HepG2 (cell line): ENCODE measurements at regions not wholly inside any gene's neighbourhood (a gene's known extent, or its start where the extent isn't known, plus 50 kb on each side); places are given as distances from the start of the nearest gene placed in this dataset.

ENCODE experiments used
- ATAC-seq: fragments of 200-7000 bp; cut with Tn5 transposase; 3 replicates; pipeline ENCODE4 v1.9.1; 2020; ENCODE audit warnings: mild to moderate bottlenecking, moderate library complexity
- BruUV-seq: library from RNA; stranded (reverse); fragments of 400-500 nt; replicated peaks from 2 replicates; lab custom pipeline; 2021; lab: Mats Ljungman, UMichigan
- CTCF ChIA-PET: fragments of 300-600 bp; formaldehyde crosslinking; extraction: SDS; loops from one replicate; lab custom pipeline; 2021; ENCODE audit warnings: low total read pairs, inconsistent platforms, low intra/inter-chr PET ratio; lab: Yijun Ruan, JAX
- POLR2A ChIA-PET: fragments of 350-600 bp; sonication (Branson Sonifier 250); formaldehyde crosslinking; loops from one replicate; lab custom pipeline; 2020; ENCODE audit warnings: antibody characterized with exemption, inconsistent platforms; lab: Yijun Ruan, JAX
- DNase-seq: peaks from one replicate; pipeline ENCODE4 v3.0.0-alpha.2; 2015; ENCODE audit warnings: low spot score
- FAIRE-seq: peaks from 3 replicates; lab custom pipeline; 2011; peaks lifted over from hg19 to GRCh38; lab: Jason Lieb, UNC
- H2AFZ ChIP-seq: one replicate; pipeline ENCODE4 v1.6.1; 2011; ENCODE audit warnings: low read length, inconsistent platforms
- H3K27ac ChIP-seq: fragments of 300-600 bp; 3 replicates; pipeline ENCODE4 v1.8.0; 2011; ENCODE audit warnings: mixed run types, mild to moderate bottlenecking, mixed read lengths, low read length, inconsistent platforms; ENCODE audit not compliant: insufficient read depth; ENCODE audit errors: extremely low read length
- H3K27me3 ChIP-seq, 2 experiments: fragments of 200-600 bp in 1 of 2; 2 replicates in 1 of 2; 3 replicates in 1 of 2; pipeline versions ENCODE4 v1.6.0 to v1.8.0; 2011; ENCODE audit warnings: low read length in 2 of 2, mild to moderate bottlenecking in 2 of 2, moderate library complexity in 2 of 2, inconsistent platforms in 1 of 2; ENCODE audit not compliant: insufficient read depth in 2 of 2, control insufficient read depth in 1 of 2
- H3K36me3 ChIP-seq, 2 experiments: fragments of 200-600 bp in 1 of 2; replicated peaks in 1 of 2; 2 replicates in 1 of 2; 3 replicates in 1 of 2; pipeline versions ENCODE4 v1.5.1 to v1.8.0; 2011; ENCODE audit warnings: low read length in 2 of 2, inconsistent platforms in 1 of 2; ENCODE audit not compliant: insufficient read depth in 2 of 2, control insufficient read depth in 1 of 2
- H3K4me1 ChIP-seq: 2 replicates; pipeline ENCODE4 v1.5.1; 2012; ENCODE audit warnings: low read length, inconsistent platforms; ENCODE audit not compliant: insufficient read depth
- H3K4me2 ChIP-seq: 2 replicates; pipeline ENCODE4 v1.6.0; 2011; ENCODE audit warnings: low read depth, low read length, inconsistent platforms
- H3K4me3 ChIP-seq, 3 experiments: fragments of 200-600 bp in 1 of 3; sonication (generic), shearing (Covaris generic) in 1 of 3; replicated peaks in 1 of 3; 2 replicates each; pipeline ENCODE4 v1.5.1; 2011 to 2016; ENCODE audit warnings: low read length in 3 of 3, inconsistent platforms in 2 of 3, low read depth in 2 of 3, mild to moderate bottlenecking in 2 of 3, control low read depth in 1 of 3, mixed read lengths in 1 of 3; ENCODE audit not compliant: insufficient read depth in 1 of 3
- H3K79me2 ChIP-seq: one replicate; pipeline ENCODE4 v1.6.1; 2011; ENCODE audit warnings: low read length, inconsistent platforms; ENCODE audit not compliant: insufficient read depth
- H3K9ac ChIP-seq: 2 replicates; pipeline ENCODE4 v1.6.0; 2011; ENCODE audit warnings: mild to moderate bottlenecking, low read depth, low read length, inconsistent platforms; ENCODE audit not compliant: insufficient read depth
- H3K9me3 ChIP-seq: 2 replicates; pipeline ENCODE4 v1.5.1; 2012; ENCODE audit warnings: mild to moderate bottlenecking, low read length
- H4K20me1 ChIP-seq: 2 replicates; pipeline ENCODE4 v1.6.0; 2011; ENCODE audit warnings: inconsistent platforms, mild to moderate bottlenecking, low read length, moderate library complexity; ENCODE audit not compliant: insufficient read depth
- CEBPG ChIP-seq: IDR thresholded peaks from 2 replicates; pipeline ENCODE4 v1.6.1; 2016
- CHD4 ChIP-seq: fragments of 200-600 bp; sonication (generic); IDR thresholded peaks from 2 replicates; pipeline ENCODE4 v1.7.0; 2017; ENCODE audit warnings: mild to moderate bottlenecking, low read length, borderline replicate concordance
- KLF6 ChIP-seq: IDR thresholded peaks from 2 replicates; pipeline ENCODE4 v1.8.0; 2016; ENCODE audit warnings: missing biosample characterization, missing genetic modification reagents
- KMT2B ChIP-seq: IDR thresholded peaks from 2 replicates; pipeline ENCODE4 v1.6.1; 2016; ENCODE audit warnings: missing genetic modification reagents, missing compliant biosample characterization
- RAD21 ChIP-seq: fragments of 450-650 bp; formaldehyde crosslinking; IDR thresholded peaks from 2 replicates; pipeline ENCODE4 v1.5.0; 2020; ENCODE audit warnings: mild to moderate bottlenecking
- ZBTB10 ChIP-seq: sonication (generic); formaldehyde crosslinking; IDR thresholded peaks from 2 replicates; pipeline ENCODE4 v1.4.0; 2020; ENCODE audit warnings: missing genetic modification reagents, borderline replicate concordance
- ZNF235 ChIP-seq: sonication (generic); formaldehyde crosslinking; IDR thresholded peaks from 2 replicates; pipeline ENCODE4 v1.8.1; 2023; ENCODE audit warnings: mild to moderate bottlenecking, missing genetic modification reagents, borderline replicate concordance
- ZNF691 ChIP-seq: sonication (generic); formaldehyde crosslinking; IDR thresholded peaks from 2 replicates; pipeline ENCODE4 v1.4.0; 2020; ENCODE audit warnings: missing genetic modification reagents, low read depth, mild to moderate bottlenecking, borderline replicate concordance
- ZNF710 ChIP-seq: sonication (generic); formaldehyde crosslinking; IDR thresholded peaks from 2 replicates; pipeline ENCODE4 v1.5.0; 2020; ENCODE audit warnings: mild to moderate bottlenecking, missing genetic modification reagents, borderline replicate concordance
- in situ Hi-C: cut with HindIII; loops from 2 replicates; pipeline ENCODE4 v1.10.0; 2017; ENCODE audit warnings: low pct_unique_long_range_greater_than_20kb; ENCODE audit not compliant: extremely low pct_ligation_motif_present
- intact Hi-C: fragments of 100-400 bp; cut with micrococcal nuclease; formaldehyde crosslinking; loops from one replicate; pipeline ENCODE4 v1.10.0; 2022; ENCODE audit not compliant: unreplicated experiment

GRCh38 chr6:93048381-93048780 is 371.0 kb downstream of the EPHA7 start:
- intact Hi-C loops (no loop called here), in situ Hi-C loops (no loop called here)
- no peaks in the 10 kb centered on the region for H3K4me1 ChIP-seq
- H3K4me2 ChIP-seq: no peak overlapping the region
- no peak for DNase-seq
- no peak overlapping the region for H3K4me3 ChIP-seq
- FAIRE-seq: no peak
- ChIA-PET POLR2A (no interaction called here), CTCF (no interaction called here)
- H3K27ac ChIP-seq: no peak overlapping the region
- no peaks in the 10 kb centered on the region for H3K36me3 ChIP-seq
- no peaks in the 10 kb centered on the region for H3K9me3 ChIP-seq
- no peak overlapping the region for H3K9ac ChIP-seq
- ATAC-seq: no peak
- BruUV-seq: no TSS peak
- H3K27me3 ChIP-seq: no peaks in the 10 kb centered on the region
- H2AFZ ChIP-seq: no peak overlapping the region
- no peaks in the 10 kb centered on the region for H4K20me1 ChIP-seq
- H3K79me2 ChIP-seq: no peaks in the 10 kb centered on the region
- TF ChIP-seq ZBTB10 (CRISPR knock-in tag): no peak
- TF ChIP-seq CHD4: no peak
- TF ChIP-seq KMT2B (CRISPR knock-in tag): no peak
- TF ChIP-seq RAD21 (CRISPR knock-in tag): no peak
- TF ChIP-seq KLF6 (CRISPR knock-in tag): no peak
- no peak for TF ChIP-seq ZNF691
- no peak for TF ChIP-seq ZNF710
- no peak for TF ChIP-seq ZNF235 (CRISPR knock-in tag)
- TF ChIP-seq CEBPG (CRISPR knock-in tag): no peak
